ENCODE measurements at regions not wholly inside any gene's neighbourhood (a gene's known extent, or its start where the extent isn't known, plus 50 kb on each side); places are given as distances from the start of the nearest gene placed in this dataset.

- no peak for TF ChIP-seq CTCF (IDR thresholded peaks at IDR 0.05)
- TF ChIP-seq EP300 (IDR thresholded peaks at IDR 0.05) = no peak
- no peak for TF ChIP-seq POLR2A (IDR thresholded peaks at IDR 0.05)
These were observed 375.5 kb downstream of the HACE1 start for GRCh38 chr6:104484191-104484590.
